GM12878 (cell line): ENCODE measurements at regions not wholly inside any gene's neighbourhood (a gene's known extent, or its start where the extent isn't known, plus 50 kb on each side); places are given as distances from the start of the nearest gene placed in this dataset.

Experiments
- ATAC-seq: fragments of 200-7000 bp; cut with Tn5 transposase; 3 replicates; pipeline ENCODE4 v1.9.1; 2020; ENCODE audit warnings: mild to moderate bottlenecking, moderate library complexity
- BruUV-seq: library from RNA; stranded (reverse); fragments of 400-500 nt; replicated peaks from 2 replicates; lab custom pipeline; 2021; lab: Mats Ljungman, UMichigan
- CTCF ChIA-PET: fragments of 300-600 bp; sonication (Branson Sonifier 250); formaldehyde crosslinking; extraction: SDS; loops from one replicate; lab custom pipeline; 2021; ENCODE audit warnings: inconsistent platforms; lab: Yijun Ruan, JAX
- POLR2A ChIA-PET: fragments of 350-600 bp; formaldehyde crosslinking; extraction: SDS; loops from one replicate; lab custom pipeline; 2021; ENCODE audit warnings: inconsistent platforms; lab: Charles Lee
- RAD21 ChIA-PET: fragments of 300-600 bp; sonication (Branson Sonifier 250); formaldehyde crosslinking; loops from one replicate; lab custom pipeline; 2023; ENCODE audit warnings: antibody characterized with exemption; ENCODE audit not compliant: unreplicated experiment; lab: Charles Lee
- SMC1A ChIA-PET: fragments of 300-600 bp; sonication (Branson Sonifier 250); formaldehyde crosslinking; loops from one replicate; lab custom pipeline; 2023; ENCODE audit not compliant: unreplicated experiment, uncharacterized antibody; lab: Charles Lee
- DNase-seq: peaks from one replicate; pipeline ENCODE4 v3.0.0-alpha.2; 2011; ENCODE audit warnings: low read depth, low spot score
- FAIRE-seq: peaks from 3 replicates; lab custom pipeline; 2011; peaks lifted over from hg19 to GRCh38; lab: Jason Lieb, UNC
- H2AFZ ChIP-seq: 2 replicates; pipeline ENCODE4 v1.6.0; 2011; ENCODE audit warnings: low read depth, low read length, control low read depth; ENCODE audit not compliant: control insufficient read depth
- H3K27ac ChIP-seq: 2 replicates; pipeline ENCODE4 v1.5.1; 2011; ENCODE audit warnings: control low read depth; ENCODE audit not compliant: control insufficient read depth, insufficient read depth
- H3K27me3 ChIP-seq, 2 experiments: replicated peaks in 1 of 2; 2 replicates each; pipeline versions ENCODE4 v1.6.0 to v1.6.1; 2011; ENCODE audit warnings: low read length in 1 of 2; ENCODE audit not compliant: control insufficient read depth in 2 of 2, insufficient read depth in 2 of 2
- H3K36me3 ChIP-seq, 2 experiments: 2 replicates each; pipeline ENCODE4 v1.5.1; 2011; ENCODE audit warnings: low read length in 1 of 2; ENCODE audit not compliant: control insufficient read depth in 2 of 2, insufficient read depth in 2 of 2
- H3K4me1 ChIP-seq: 2 replicates; pipeline ENCODE4 v1.6.1; 2011; ENCODE audit warnings: mild to moderate bottlenecking, low read length, moderate library complexity, mixed read lengths; ENCODE audit not compliant: control insufficient read depth, insufficient read depth
- H3K4me2 ChIP-seq: 2 replicates; pipeline ENCODE4 v1.6.0; 2011; ENCODE audit warnings: control low read depth; ENCODE audit not compliant: control insufficient read depth, insufficient read depth
- H3K4me3 ChIP-seq: fragments of 200-600 bp; sonication (generic); 2 replicates; pipeline ENCODE4 v1.5.1; 2016
- H3K79me2 ChIP-seq: 2 replicates; pipeline ENCODE4 v1.6.0; 2011; ENCODE audit warnings: low read length; ENCODE audit not compliant: control insufficient read depth, insufficient read depth
- H3K9ac ChIP-seq: 2 replicates; pipeline ENCODE4 v1.8.0; 2011; ENCODE audit warnings: low read length, control low read depth, mixed read lengths; ENCODE audit not compliant: control insufficient read depth, insufficient read depth
- H3K9me3 ChIP-seq: replicated peaks from 3 replicates; pipeline ENCODE4 v1.5.1; 2011; ENCODE audit warnings: mild to moderate bottlenecking, low read length; ENCODE audit not compliant: control insufficient read depth, insufficient read depth
- H4K20me1 ChIP-seq: 2 replicates; pipeline ENCODE4 v1.6.0; 2011; ENCODE audit not compliant: control insufficient read depth, insufficient read depth
- GATAD2B ChIP-seq: fragments of 450-650 bp; conservative IDR thresholded peaks from 2 replicates; pipeline ENCODE4 v1.6.1; 2017; ENCODE audit warnings: low read depth, mild to moderate bottlenecking, moderate library complexity
- PRDM15 ChIP-seq: fragments of 450-650 bp; formaldehyde crosslinking; IDR thresholded peaks from 2 replicates; pipeline ENCODE4 v1.4.0; 2020; ENCODE audit warnings: mild to moderate bottlenecking, moderate library complexity
- RFX5 ChIP-seq: IDR thresholded peaks from 2 replicates; pipeline ENCODE4 v1.6.1; 2011; ENCODE audit warnings: low read depth, low read length, improper control_type of control experiment
- SMARCA5 ChIP-seq: fragments of 450-650 bp; IDR thresholded peaks from 2 replicates; pipeline ENCODE4 v1.6.1; 2017; ENCODE audit warnings: mild to moderate bottlenecking
- WGBS: methylation state at CpG from one replicate; pipeline ENCODE4 v1.1.6; 2016; ENCODE audit warnings: low lambda C conversion rate; ENCODE audit not compliant: insufficient replicate concordance, insufficient coverage; ENCODE audit errors: missing lambda C conversion rate; 5-methylcytosine and 5-hydroxymethylcytosine counted together
- in situ Hi-C: fragments of 300-500 bp; cut with MboI; formaldehyde crosslinking; loops from 9 replicates; pipeline ENCODE4 v1.14.3; 2018; ENCODE audit warnings: mixed read lengths
- intact Hi-C: fragments of 100-400 bp; cut with micrococcal nuclease; formaldehyde crosslinking; loops from one replicate; pipeline ENCODE4 v1.14.2; 2022; ENCODE audit not compliant: unreplicated experiment
- TF ChIP-seq, protein P1 (sequence below): IDR thresholded peaks from 2 replicates; pipeline ENCODE4 v1.6.1; 2011; ENCODE audit warnings: low read depth, mild to moderate bottlenecking, low read length, moderate library complexity, borderline replicate concordance; ENCODE audit errors: extremely low read depth

- ChIA-PET RAD21 (interaction anchor here (1.6 to 8.4 kb wide), 3 partner anchors 31 to 133 kb away, joined by 3 to 147 read pairs (median 10); no protein-coding TSS in a partner anchor), CTCF (interaction anchor here (1.4 to 7.8 kb wide), 2 partner anchors 11 to 29 kb away, joined by 3 to 87 read pairs; no protein-coding TSS in a partner anchor), SMC1A (interaction anchor here (1.2 to 12.0 kb wide), 4 partner anchors 11 to 132 kb away, joined by 3 to 271 read pairs (median 47); no protein-coding TSS in a partner anchor), POLR2A (interaction anchor here (0.6 to 1.1 kb wide), 2 partner anchors 10 to 101 kb away, joined by 3 read pairs; no protein-coding TSS in a partner anchor)
- ATAC-seq, result no peak
- in situ Hi-C loops, result no loop called here
- Histone ChIP-seq H3K27me3 (no peaks in the 10 kb centered on the region), H3K4me3 (no peak overlapping the region), H3K9me3 (no peaks in the 10 kb centered on the region), H2AFZ (no peak overlapping the region), H3K4me2 (no peak overlapping the region), H3K9ac (no peak overlapping the region), H3K79me2 (no peaks in the 10 kb centered on the region), H4K20me1 (no peaks in the 10 kb centered on the region), H3K4me1 (peaks cover 37% of the 10 kb centered on the region), H3K36me3 (no peaks in the 10 kb centered on the region), H3K27ac (no peak overlapping the region)
- no peak for DNase-seq
- FAIRE-seq, result no peak
- BruUV-seq, result no TSS peak
- WGBS, result 100% methylated on average over 3 of the region's 3 CpGs
- intact Hi-C loops, result no loop called here
- no peak for TF ChIP-seq RFX5
- TF ChIP-seq GATAD2B, result no peak
- TF ChIP-seq, protein P1, sequence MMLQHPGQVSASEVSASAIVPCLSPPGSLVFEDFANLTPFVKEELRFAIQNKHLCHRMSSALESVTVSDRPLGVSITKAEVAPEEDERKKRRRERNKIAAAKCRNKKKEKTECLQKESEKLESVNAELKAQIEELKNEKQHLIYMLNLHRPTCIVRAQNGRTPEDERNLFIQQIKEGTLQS, result no peak
- TF ChIP-seq PRDM15 (CRISPR knock-in tag), result no peak
- no peak for TF ChIP-seq SMARCA5
These were observed 96.3 kb upstream of the CPEB4 start for GRCh38 chr5:173791878-173792277.
